Sigmoid colon (tissue), 6 donors: ENCODE measurements at regions not wholly inside any gene's neighbourhood (a gene's known extent, or its start where the extent isn't known, plus 50 kb on each side); places are given as distances from the start of the nearest gene placed in this dataset.

ENCODE experiments used
- DNase-seq: peaks from one replicate; pipeline ENCODE4 v3.0.0-alpha.2; 2019
- H3K27ac ChIP-seq, 4 donors: fragments of 200-600 bp; sonication (generic); one replicate each; pipeline ENCODE4 v1.5.1; 2016 to 2019; ENCODE audit warnings: mild to moderate bottlenecking in 1 of 4
- H3K27me3 ChIP-seq, 3 donors: fragments of 200-600 bp; sonication (generic); one replicate each; pipeline ENCODE4 v1.5.1; 2019; ENCODE audit warnings: mild to moderate bottlenecking in 1 of 3
- H3K36me3 ChIP-seq, 4 donors: fragments of 200-600 bp; sonication (generic); one replicate each; pipeline ENCODE4 v1.5.1; 2016 to 2019
- H3K4me1 ChIP-seq, 4 donors: fragments of 200-600 bp; sonication (generic); one replicate each; pipeline ENCODE4 v1.5.1; 2017 to 2019
- H3K4me3 ChIP-seq, 4 donors: fragments of 200-600 bp; sonication (generic); one replicate each; pipeline ENCODE4 v1.5.1; 2017 to 2019; ENCODE audit warnings: mild to moderate bottlenecking in 2 of 4, moderate library complexity in 1 of 4
- H3K9me3 ChIP-seq, 4 donors: fragments of 200-600 bp in 3 of 4; sonication (generic) in 3 of 4; one replicate each; pipeline versions ENCODE4 v1.5.1 to v1.6.1; 2013 to 2019
- CTCF ChIP-seq, 4 experiments: fragments of 450-650 bp in 3 of 4; fragments of 200-600 bp in 1 of 4; IDR thresholded peaks; one replicate each; pipeline ENCODE4 v1.5.1; 2016 to 2019; ENCODE audit warnings: antibody characterized with exemption in 4 of 4, mild to moderate bottlenecking in 3 of 4, moderate library complexity in 2 of 4
- EP300 ChIP-seq, 4 donors: sonication (generic); formaldehyde crosslinking; IDR thresholded peaks; one replicate each; pipeline ENCODE4 v1.6.1; 2017; ENCODE audit warnings: antibody characterized with exemption in 4 of 4
- POLR2A ChIP-seq, 2 donors: fragments of 450-650 bp; IDR thresholded peaks; one replicate each; pipeline ENCODE4 v1.6.1; 2016; ENCODE audit warnings: antibody characterized with exemption in 2 of 2, mild to moderate bottlenecking in 2 of 2, moderate library complexity in 2 of 2
- POLR2AphosphoS5 ChIP-seq, 4 donors: sonication (generic); formaldehyde crosslinking; IDR thresholded peaks; one replicate each; pipeline ENCODE4 v1.6.1; 2017; ENCODE audit warnings: antibody characterized with exemption in 4 of 4
- WGBS, 2 donors: extraction: QIAGEN DNeasy Blood & Tissue Kit; methylation state at CpG; one replicate each; pipeline ENCODE4 v1.1.7; 2013; 5-methylcytosine and 5-hydroxymethylcytosine counted together
- intact Hi-C: fragments of 100-400 bp; cut with DNase I; formaldehyde crosslinking; loops from one replicate; pipeline ENCODE4 v1.15.1; 2023
- donor health status: healthy with polysubstance abuse.
- donor health status: healthy.

DNA sequence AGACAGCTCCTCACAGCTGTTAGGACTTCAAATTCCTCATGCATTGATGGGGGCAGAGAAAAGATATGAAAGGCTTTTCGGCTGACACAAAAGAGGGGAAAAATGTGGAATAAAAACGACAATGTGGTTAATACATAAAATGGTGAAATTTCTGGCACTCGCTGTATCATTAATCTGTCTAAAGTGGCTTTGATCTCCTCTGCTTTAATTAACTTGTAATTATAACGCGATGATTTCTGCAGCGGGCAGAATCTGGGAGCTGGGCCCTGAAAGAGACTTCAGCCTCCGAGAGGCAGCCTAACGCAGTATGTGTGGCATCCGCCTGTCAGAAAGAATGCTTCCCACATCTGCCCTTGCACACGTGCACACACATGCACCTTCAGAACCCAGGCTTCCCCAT, 144.1 kb upstream of the IGSF21 start:
- intact Hi-C loops, result no loop called here
- no peak overlapping the region for H3K4me3 ChIP-seq
- H3K27ac ChIP-seq, result no peak overlapping the region
- no peak for DNase-seq
- TF ChIP-seq POLR2A (IDR thresholded peaks at IDR 0.05) (no peak), POLR2AphosphoS5 (IDR thresholded peaks at IDR 0.05) (no peak), CTCF (IDR thresholded peaks at IDR 0.05) (no peak), EP300 (IDR thresholded peaks at IDR 0.05) (no peak)
- no peaks in the 10 kb centered on the region for H3K36me3 ChIP-seq
- H3K9me3 ChIP-seq, result no peaks in the 10 kb centered on the region
- 83 to 84% methylated on average over 10 of the region's 10 CpGs for WGBS, 2 donors
- H3K4me1 ChIP-seq, result no peaks in the 10 kb centered on the region
- peaks cover 0 to 6% (median 0%) of the 10 kb centered on the region in 3 donors for H3K27me3 ChIP-seq

GRCh38 chr1:17965515-17966100, 142.0 kb upstream of the IGSF21 start:
- no peak overlapping the region for H3K4me3 ChIP-seq
- H3K9me3 ChIP-seq, result no peaks in the 10 kb centered on the region
- TF ChIP-seq POLR2A (IDR thresholded peaks at IDR 0.05) (no peak), CTCF (IDR thresholded peaks at IDR 0.05) (no peak), EP300 (IDR thresholded peaks at IDR 0.05) (no peak), POLR2AphosphoS5 (IDR thresholded peaks at IDR 0.05) (no peak)
- WGBS, 2 donors, result 77 to 78% methylated on average over 5 of the region's 5 CpGs
- no peaks in the 10 kb centered on the region for H3K36me3 ChIP-seq
- H3K27me3 ChIP-seq, result peaks cover 0 to 6% (median 0%) of the 10 kb centered on the region in 3 donors
- no peak overlapping the region for H3K27ac ChIP-seq
- no peaks in the 10 kb centered on the region for H3K4me1 ChIP-seq
- intact Hi-C loops, result no loop called here
- no peak for DNase-seq

DNA sequence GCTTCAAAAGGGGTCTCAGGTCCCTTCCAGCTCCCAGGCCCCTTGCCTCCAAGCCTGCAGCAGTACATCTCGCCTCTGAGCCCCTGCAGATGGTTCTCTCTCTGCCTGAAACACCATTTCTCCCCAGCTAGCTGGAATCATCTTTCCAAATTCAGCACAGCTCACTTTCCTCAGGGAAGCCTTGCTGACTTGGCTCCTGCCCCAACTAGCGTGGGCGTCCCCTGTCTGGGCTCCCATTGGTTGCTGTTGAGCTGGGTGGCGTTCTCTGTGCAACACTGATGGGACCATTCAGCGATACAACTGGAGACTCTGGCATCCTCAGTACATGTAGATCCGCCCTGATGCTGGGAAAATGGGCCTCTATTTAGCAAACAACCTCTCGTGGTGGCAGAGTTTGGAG, 141.3 kb upstream of the IGSF21 start:
- intact Hi-C loops, result no loop called here
- peak overlapping the region in 1 of 4 donors; percentile 13 for H3K27ac ChIP-seq
- no peak for TF ChIP-seq EP300 (IDR thresholded peaks at IDR 0.05)
- TF ChIP-seq POLR2A (IDR thresholded peaks at IDR 0.05), result no peak
- no peak for TF ChIP-seq CTCF (IDR thresholded peaks at IDR 0.05)
- TF ChIP-seq POLR2AphosphoS5 (IDR thresholded peaks at IDR 0.05), result no peak
- 48 to 59% methylated on average over 7 of the region's 7 CpGs for WGBS, 2 donors
- H3K4me3 ChIP-seq, result no peak overlapping the region
- H3K4me1 ChIP-seq, result no peaks in the 10 kb centered on the region
- DNase-seq, result no peak
- H3K36me3 ChIP-seq, result no peaks in the 10 kb centered on the region
- no peaks in the 10 kb centered on the region for H3K9me3 ChIP-seq
- H3K27me3 ChIP-seq, result peaks cover 0 to 6% (median 0%) of the 10 kb centered on the region in 3 donors

GRCh38 chr1:17967623-17968255, 139.9 kb upstream of the IGSF21 start:
- no peaks in the 10 kb centered on the region for H3K36me3 ChIP-seq
- intact Hi-C loops, result no loop called here
- H3K27ac ChIP-seq, result no peak overlapping the region
- no peaks in the 10 kb centered on the region for H3K9me3 ChIP-seq
- no peak for TF ChIP-seq CTCF (IDR thresholded peaks at IDR 0.05)
- TF ChIP-seq POLR2AphosphoS5 (IDR thresholded peaks at IDR 0.05), result no peak
- TF ChIP-seq EP300 (IDR thresholded peaks at IDR 0.05), result no peak
- no peak for TF ChIP-seq POLR2A (IDR thresholded peaks at IDR 0.05)
- DNase-seq, result no peak
- no peaks in the 10 kb centered on the region for H3K4me1 ChIP-seq
- 64 to 71% methylated on average over 2 of the region's 2 CpGs for WGBS, 2 donors
- H3K27me3 ChIP-seq, result no peaks in the 10 kb centered on the region
- no peak overlapping the region for H3K4me3 ChIP-seq
